GM21619 (cell line): ENCODE measurements at regions not wholly inside any gene's neighbourhood (a gene's known extent, or its start where the extent isn't known, plus 50 kb on each side); places are given as distances from the start of the nearest gene placed in this dataset.

Source experiments
- ATAC-seq: cut with Tn5 transposase; IDR thresholded peaks from one replicate; pipeline ENCODE4 v1.9.1; 2021; ENCODE audit not compliant: unreplicated experiment

- no peak for ATAC-seq
These were observed 951.3 kb upstream of the SEMA6D start for GRCh38 chr15:46766021-46766420.

DNA sequence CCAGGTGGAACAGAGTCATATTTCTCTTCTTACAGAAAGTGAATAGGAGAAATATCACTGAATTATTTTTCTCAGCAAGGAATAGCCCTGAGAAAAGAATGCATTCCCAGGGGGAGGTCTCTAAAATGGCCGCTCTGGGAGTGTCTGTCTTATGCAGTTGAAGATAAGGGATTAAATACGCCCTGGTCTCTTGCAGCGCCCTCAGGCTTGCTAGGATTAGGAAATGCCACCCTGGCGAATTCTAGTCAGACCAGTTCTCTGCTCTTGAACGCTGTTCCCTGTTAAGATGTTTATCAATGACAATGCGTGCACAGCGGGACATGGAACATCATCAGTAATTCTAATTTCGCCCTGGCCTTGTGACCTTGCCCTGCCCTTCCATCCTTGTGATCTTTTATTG, 949.0 kb upstream of the SEMA6D start:
- no peak for ATAC-seq

DNA sequence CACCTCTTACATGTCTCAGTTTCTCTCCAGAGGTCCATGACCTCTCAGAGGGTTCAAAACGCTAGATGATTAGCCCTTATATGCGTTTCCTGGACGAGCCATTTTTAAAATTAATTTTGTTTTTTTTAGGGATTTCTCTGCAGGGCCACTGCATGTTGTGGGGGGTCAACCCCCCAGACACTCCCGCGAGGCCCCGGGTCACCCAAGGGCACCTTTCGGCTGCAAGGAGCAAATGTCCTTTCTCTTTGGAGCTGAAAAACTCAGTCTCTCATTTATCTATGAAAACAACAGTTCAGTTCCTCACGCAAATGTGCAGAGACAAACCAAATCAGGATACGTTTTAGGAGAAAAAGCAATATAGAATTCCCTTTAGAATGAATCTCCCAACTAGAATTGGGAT, 944.3 kb upstream of the SEMA6D start:
- no peak for ATAC-seq

DNA sequence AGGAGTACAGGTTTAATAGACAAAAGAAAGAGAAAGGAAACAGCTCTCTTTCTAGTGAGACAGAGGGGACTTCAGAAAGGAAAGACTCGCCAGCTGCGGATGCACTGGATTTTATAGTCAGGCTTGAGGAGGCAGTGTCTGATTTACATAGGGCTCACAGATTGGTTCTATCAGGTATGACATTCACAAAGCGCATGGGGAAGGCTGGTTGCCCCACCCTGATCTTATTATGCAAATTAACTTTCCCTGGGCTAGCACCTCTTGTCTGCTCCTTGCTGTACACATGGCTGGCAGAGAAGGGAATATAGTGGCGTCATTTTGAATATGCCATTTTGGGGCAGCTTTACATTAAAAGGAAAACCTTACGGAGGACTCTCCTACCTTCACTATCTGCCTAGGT, 938.4 kb upstream of the SEMA6D start:
- no peak for ATAC-seq

GRCh38 chr15:46786590-46787285, 930.6 kb upstream of the SEMA6D start:
- no peak for ATAC-seq

DNA sequence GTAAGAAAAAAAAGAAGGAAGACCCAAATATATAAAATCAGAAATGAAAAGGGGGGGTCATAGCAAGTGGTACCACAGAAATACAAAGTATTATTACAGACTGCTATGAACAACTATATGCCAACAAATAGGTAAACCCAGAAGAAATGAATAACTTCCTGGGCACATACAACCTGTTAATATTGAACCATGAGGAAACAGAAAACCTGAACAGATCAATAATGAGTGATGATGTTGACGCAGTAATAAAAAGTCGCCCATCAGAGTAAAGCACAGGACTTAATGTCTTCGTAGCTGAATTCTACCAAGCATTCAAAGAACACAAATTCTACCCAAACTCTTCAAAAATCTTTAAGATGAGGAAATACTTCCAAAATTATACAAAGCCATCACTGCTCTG, 921.6 kb upstream of the SEMA6D start:
- no peak for ATAC-seq

- no peak for ATAC-seq
These were observed 908.5 kb upstream of the SEMA6D start for GRCh38 chr15:46808834-46809233.

GRCh38 chr15:46815240-46815639, 902.1 kb upstream of the SEMA6D start:
- no peak for ATAC-seq

DNA sequence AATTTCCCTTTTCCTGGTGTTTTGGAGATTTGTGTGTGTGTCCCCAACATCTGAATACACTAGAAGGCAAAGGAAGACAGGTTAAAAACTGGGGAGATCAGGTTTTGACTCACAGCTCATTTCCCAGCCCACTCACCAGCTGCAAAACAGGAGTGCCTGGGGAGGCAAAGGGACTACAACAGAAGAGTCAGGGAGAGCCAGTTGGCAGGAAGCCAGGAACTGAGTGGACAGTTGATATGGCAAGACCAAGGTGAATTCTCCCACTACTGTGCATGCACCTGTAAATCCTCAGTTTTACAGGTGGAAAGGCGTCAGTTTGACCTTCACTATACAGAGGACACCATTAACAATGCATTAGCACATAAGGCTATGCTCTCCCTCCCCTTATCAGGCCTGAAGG, 901.5 kb upstream of the SEMA6D start:
- ATAC-seq: no peak

- ATAC-seq: no peak
These were observed 868.6 kb upstream of the SEMA6D start for GRCh38 chr15:46848704-46849103.

DNA sequence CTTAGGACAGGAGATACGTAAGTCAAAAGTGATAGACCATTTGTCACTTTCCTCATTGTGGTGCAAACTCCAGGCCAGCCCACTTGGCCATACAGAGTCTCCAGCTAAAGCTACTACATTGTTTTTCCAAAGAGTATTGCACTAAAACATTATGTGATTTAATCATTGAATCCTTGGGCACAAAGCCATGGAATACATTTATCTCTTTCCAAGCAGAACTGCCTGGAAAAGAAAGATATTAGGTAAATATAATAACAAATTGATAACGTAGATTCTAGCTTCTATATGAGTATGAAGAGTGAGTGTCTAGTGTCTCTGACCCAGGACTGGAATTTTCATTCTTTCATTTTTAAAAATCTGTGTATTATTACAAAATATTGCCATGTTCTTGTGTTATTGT, 863.7 kb upstream of the SEMA6D start:
- ATAC-seq: no peak

DNA sequence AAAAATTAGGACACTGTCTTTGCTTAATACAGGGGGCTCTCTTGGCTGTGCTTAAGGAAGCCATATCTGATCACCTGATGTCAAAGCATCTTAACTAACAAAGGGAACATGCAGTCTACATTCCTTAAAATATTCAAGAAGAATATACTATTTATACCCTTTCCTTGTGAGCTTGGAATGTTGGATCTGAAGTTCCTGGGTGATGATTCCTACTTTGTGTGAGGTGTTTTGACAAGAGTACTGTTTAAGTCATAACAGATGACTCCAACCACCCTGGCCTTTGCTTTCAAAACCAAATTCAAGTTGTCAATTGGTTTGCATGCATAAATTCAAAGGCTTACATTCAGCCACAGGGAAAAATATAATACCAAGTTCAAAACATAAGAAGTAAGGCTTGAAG, 862.7 kb upstream of the SEMA6D start:
- no peak for ATAC-seq

GRCh38 chr15:46855388-46855787, 861.9 kb upstream of the SEMA6D start:
- ATAC-seq: no peak

DNA sequence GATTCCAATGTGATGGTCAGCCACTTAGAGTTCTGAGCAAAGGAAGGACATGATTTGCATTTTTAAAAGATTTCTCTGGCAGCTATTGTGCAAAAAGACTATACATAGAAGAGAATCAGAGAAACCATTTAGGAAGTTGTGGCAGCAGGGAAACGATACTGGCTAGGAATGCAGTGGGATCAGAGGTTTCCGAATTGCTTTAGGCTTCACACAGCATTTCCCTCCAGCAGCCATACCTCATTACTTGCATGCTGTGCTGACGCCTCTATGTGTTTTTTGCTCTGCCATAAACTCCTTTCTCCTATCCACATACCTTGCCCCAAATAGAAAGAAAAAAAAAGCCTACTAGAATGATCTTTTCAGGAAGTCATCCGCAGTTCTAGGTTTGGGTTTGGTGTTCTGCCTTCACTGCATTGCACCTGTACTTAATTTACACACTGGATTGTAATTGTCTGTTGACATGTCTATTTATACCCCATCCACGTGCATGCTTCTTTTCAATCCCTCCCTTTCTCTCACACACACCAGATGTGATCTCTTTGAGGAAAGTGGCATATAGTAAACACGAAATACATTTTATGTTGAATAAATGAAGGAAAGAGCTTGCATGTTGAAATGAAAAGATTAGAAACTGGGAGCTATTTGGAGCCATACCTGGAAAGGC, 860.3 kb upstream of the SEMA6D start:
- ATAC-seq: no peak

DNA sequence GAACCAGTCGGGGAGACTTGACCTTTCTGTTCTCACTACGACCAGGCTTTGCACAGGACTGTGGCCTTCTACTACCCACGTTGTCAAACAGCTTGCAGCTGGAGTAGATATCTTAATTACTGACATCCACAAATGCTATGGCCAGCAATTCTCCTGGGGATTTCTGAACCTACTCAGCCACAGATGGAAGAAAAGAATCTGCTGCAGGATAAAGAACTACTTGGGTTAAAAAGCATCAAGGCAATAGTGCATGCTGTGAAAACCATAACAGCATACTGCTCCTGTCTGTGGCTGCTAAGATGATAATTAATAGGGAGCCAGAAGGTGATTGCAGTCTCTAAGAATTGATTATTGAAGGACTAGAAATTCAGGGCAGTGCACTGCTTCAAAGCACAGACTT, 859.2 kb upstream of the SEMA6D start:
- ATAC-seq: no peak

- no peak for ATAC-seq
These were observed 855.5 kb upstream of the SEMA6D start for GRCh38 chr15:46861796-46862195.

- no peak for ATAC-seq
These were observed 852.1 kb upstream of the SEMA6D start for GRCh38 chr15:46865155-46865554.

DNA sequence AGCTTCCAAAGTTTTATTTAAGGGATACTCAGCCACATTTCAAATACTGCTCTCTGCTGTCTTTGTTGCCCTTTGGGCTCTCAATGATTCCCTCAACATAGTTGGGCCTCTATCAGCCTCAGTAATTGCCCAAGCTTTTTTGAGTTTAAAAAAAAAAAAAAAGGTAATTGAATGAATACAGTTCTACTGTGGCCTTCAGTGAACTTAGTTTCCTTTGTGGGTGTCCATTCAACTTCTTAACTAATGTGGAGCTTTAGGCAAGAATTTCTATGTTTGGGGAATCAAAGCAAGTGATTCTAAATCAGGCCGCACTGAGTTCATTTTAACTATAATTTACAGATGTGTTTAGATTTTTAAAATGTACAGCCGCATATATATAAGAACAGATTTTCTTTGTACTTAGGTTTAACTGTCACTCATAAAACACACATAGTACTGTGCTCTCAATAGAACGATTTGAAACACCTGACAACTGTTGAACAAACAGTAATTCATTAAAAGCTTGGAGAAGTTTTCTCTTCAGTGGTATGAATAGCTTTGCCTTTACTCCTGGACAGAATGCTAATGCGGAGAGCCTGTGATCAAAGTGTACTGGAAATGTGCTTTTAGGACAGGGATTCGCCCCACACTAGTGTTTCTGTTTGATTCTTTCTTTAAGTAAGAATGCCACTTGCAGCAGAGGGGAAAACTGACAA, 844.9 kb upstream of the SEMA6D start:
- ATAC-seq: no peak

- ATAC-seq: no peak
These were observed 844.3 kb upstream of the SEMA6D start for GRCh38 chr15:46872981-46873330.

- ATAC-seq: no peak
These were observed 838.1 kb upstream of the SEMA6D start for GRCh38 chr15:46879032-46879770.

DNA sequence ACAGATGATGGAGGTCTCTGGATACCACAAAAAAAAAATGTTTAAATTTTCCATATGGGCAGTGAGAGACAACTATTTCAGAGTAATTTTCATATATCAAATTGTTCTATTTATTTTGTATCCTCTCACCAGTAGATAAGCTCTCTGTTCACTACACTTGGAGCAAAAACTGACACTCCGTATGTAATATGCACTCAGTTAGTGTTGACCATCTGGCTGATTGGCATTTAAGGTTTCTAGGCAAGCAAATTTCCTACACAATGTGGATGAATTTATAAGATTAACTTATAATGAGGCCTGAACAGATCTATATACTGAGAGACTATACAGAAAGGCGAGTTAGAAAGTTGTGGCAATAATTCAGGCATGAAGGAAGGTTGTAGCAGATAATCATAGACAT, 836.5 kb upstream of the SEMA6D start:
- ATAC-seq: no peak
